HCT116 (cell line): ENCODE measurements at regions not wholly inside any gene's neighbourhood (a gene's known extent, or its start where the extent isn't known, plus 50 kb on each side); places are given as distances from the start of the nearest gene placed in this dataset.
"Not testable (repeated sequence)": the region's sequence is repeated elsewhere in the genome, so short reads cannot be mapped to it uniquely, and the experiment has no call there.

ENCODE experiments used
- ATAC-seq: fragments of 200-7000 bp; cut with Tn5 transposase; 2 replicates; pipeline ENCODE4 v1.9.1; 2020; ENCODE audit warnings: mild to moderate bottlenecking, moderate library complexity
- BruUV-seq: library from RNA; stranded (reverse); fragments of 400-500 nt; replicated peaks from 2 replicates; lab custom pipeline; 2021; lab: Mats Ljungman, UMichigan
- CTCF ChIA-PET: fragments of 300-600 bp; sonication (Branson Sonifier 250); formaldehyde crosslinking; loops from one replicate; lab custom pipeline; 2021; ENCODE audit warnings: antibody characterized with exemption; lab: Charles Lee
- POLR2A ChIA-PET: fragments of 300-600, 350-600 bp; sonication (Branson Sonifier 250); formaldehyde crosslinking; loops from one replicate; lab custom pipeline; 2021; ENCODE audit warnings: antibody characterized with exemption; lab: Charles Lee
- RAD21 ChIA-PET, 2 experiments: fragments of 300-600 bp; sonication (Branson Sonifier 250); formaldehyde crosslinking; loops; one replicate each; lab custom pipeline; 2023; ENCODE audit warnings: low total read pairs in 2 of 2; ENCODE audit not compliant: uncharacterized antibody in 2 of 2, unreplicated experiment in 2 of 2, low non-redundant PET in 1 of 2; lab: Charles Lee
- DNase-seq: peaks from one replicate; pipeline ENCODE4 v3.0.0-alpha.2; 2010; ENCODE audit warnings: low read depth, low spot score
- H2AFZ ChIP-seq: fragments of 200-600 bp; shearing (Covaris generic), sonication (generic); 2 replicates; pipeline ENCODE4 v1.6.1; 2017; ENCODE audit warnings: low read depth, mixed run types, mixed read lengths, antibody characterized with exemption, low read length; ENCODE audit not compliant: poor library complexity, severe bottlenecking
- H3K27ac ChIP-seq: 2 replicates; pipeline ENCODE4 v1.5.1; 2012; ENCODE audit warnings: low read depth, low read length
- H3K27me3 ChIP-seq: fragments of 200-600 bp; sonication (generic); 2 replicates; pipeline ENCODE4 v1.6.1; 2016; ENCODE audit warnings: mixed run types, low read length, mixed read lengths; ENCODE audit not compliant: insufficient read depth
- H3K36me3 ChIP-seq, 2 experiments: fragments of 200-500 bp in 1 of 2; fragments of 200-600 bp in 1 of 2; sonication (Bioruptor generic) in 1 of 2; sonication (generic) in 1 of 2; 2 replicates each; pipeline versions ENCODE4 v1.5.1 to v1.6.1; 2014 to 2016; ENCODE audit warnings: low read length in 2 of 2, inconsistent platforms in 1 of 2, mixed read lengths in 1 of 2, mixed run types in 1 of 2; ENCODE audit not compliant: insufficient read depth in 2 of 2, control insufficient read depth in 1 of 2
- H3K4me1 ChIP-seq, 2 experiments: fragments of 200-600 bp in 1 of 2; sonication (generic) in 1 of 2; 2 replicates each; pipeline versions ENCODE4 v1.5.1 to v1.6.1; 2012 to 2017; ENCODE audit warnings: low read length in 2 of 2, inconsistent platforms in 1 of 2, mild to moderate bottlenecking in 1 of 2, mixed read lengths in 1 of 2, mixed run types in 1 of 2, moderate library complexity in 1 of 2; ENCODE audit not compliant: insufficient read depth in 2 of 2, control insufficient read depth in 1 of 2
- H3K4me2 ChIP-seq: fragments of 200-600 bp; sonication (generic); 2 replicates; pipeline ENCODE4 v1.6.1; 2017; ENCODE audit warnings: mixed run types, low read length, mixed read lengths
- H3K4me3 ChIP-seq, 2 experiments: fragments of 200-600 bp in 1 of 2; sonication (generic) in 1 of 2; replicated peaks in 1 of 2; 2 replicates each; pipeline ENCODE4 v1.5.1; 2011 to 2016; ENCODE audit warnings: low read length in 2 of 2, control low read depth in 1 of 2, low read depth in 1 of 2, mild to moderate bottlenecking in 1 of 2, mixed read lengths in 1 of 2, mixed run types in 1 of 2
- H3K79me2 ChIP-seq: fragments of 200-600 bp; sonication (generic); 2 replicates; pipeline ENCODE4 v1.6.1; 2017; ENCODE audit warnings: mild to moderate bottlenecking, mixed run types, low read length, moderate library complexity, mixed read lengths; ENCODE audit not compliant: insufficient read depth
- H3K9ac ChIP-seq: fragments of 200-600 bp; sonication (generic); 2 replicates; pipeline ENCODE4 v1.6.1; 2016; ENCODE audit warnings: low read length, mixed read lengths
- H3K9me2 ChIP-seq: fragments of 200-600 bp; sonication (generic), shearing (Covaris generic); 2 replicates; pipeline ENCODE4 v1.6.1; 2017; ENCODE audit warnings: mixed run types, mild to moderate bottlenecking, moderate library complexity; ENCODE audit not compliant: insufficient read depth
- H3K9me3 ChIP-seq, 2 experiments: fragments of 200-500 bp in 1 of 2; fragments of 200-600 bp in 1 of 2; sonication (Bioruptor generic) in 1 of 2; sonication (generic) in 1 of 2; 2 replicates each; pipeline ENCODE4 v1.6.1; 2014 to 2017; ENCODE audit warnings: low read length in 2 of 2, mixed read lengths in 2 of 2, inconsistent platforms in 1 of 2, low read depth in 1 of 2, mild to moderate bottlenecking in 1 of 2, mixed run types in 1 of 2, moderate library complexity in 1 of 2; ENCODE audit not compliant: control insufficient read depth in 1 of 2, insufficient read depth in 1 of 2
- H4K20me1 ChIP-seq: fragments of 200-600 bp; sonication (generic), shearing (Covaris generic); 2 replicates; pipeline ENCODE4 v1.6.1; 2017; ENCODE audit warnings: mixed run types, mild to moderate bottlenecking, moderate library complexity; ENCODE audit not compliant: insufficient read depth
- FOSL1 ChIP-seq: IDR thresholded peaks from 2 replicates; pipeline ENCODE4 v1.6.1; 2012; ENCODE audit warnings: low read depth
- RAD21 ChIP-seq: IDR thresholded peaks from 2 replicates; pipeline ENCODE4 v1.6.1; 2012; ENCODE audit warnings: low read depth, mild to moderate bottlenecking
- SP1 ChIP-seq: IDR thresholded peaks from 2 replicates; pipeline ENCODE4 v1.6.1; 2012; ENCODE audit warnings: low read depth
- SRF ChIP-seq: IDR thresholded peaks from 2 replicates; pipeline ENCODE4 v1.6.1; 2012; ENCODE audit warnings: low read depth
- ZNF274 ChIP-seq: fragments of 200-500 bp; sonication (Bioruptor generic); IDR thresholded peaks from 2 replicates; pipeline ENCODE4 v1.6.1; 2014; ENCODE audit warnings: mild to moderate bottlenecking, low read depth, low read length, inconsistent platforms
- intact Hi-C: fragments of 100-400 bp; cut with micrococcal nuclease; formaldehyde crosslinking; loops from 2 replicates; pipeline ENCODE4 v1.10.0; 2022
- TF ChIP-seq, protein P1 (sequence below): IDR thresholded peaks from 2 replicates; pipeline ENCODE4 v1.6.1; 2011; ENCODE audit warnings: mild to moderate bottlenecking, low read length, moderate library complexity; ENCODE audit not compliant: insufficient replicate concordance; ENCODE audit errors: extremely low read depth
- TF ChIP-seq, protein P2 (sequence below): IDR thresholded peaks from 2 replicates; pipeline ENCODE4 v1.6.1; 2012
- TF ChIP-seq, protein P3 (sequence below): IDR thresholded peaks from 2 replicates; pipeline ENCODE4 v1.6.1; 2012

DNA sequence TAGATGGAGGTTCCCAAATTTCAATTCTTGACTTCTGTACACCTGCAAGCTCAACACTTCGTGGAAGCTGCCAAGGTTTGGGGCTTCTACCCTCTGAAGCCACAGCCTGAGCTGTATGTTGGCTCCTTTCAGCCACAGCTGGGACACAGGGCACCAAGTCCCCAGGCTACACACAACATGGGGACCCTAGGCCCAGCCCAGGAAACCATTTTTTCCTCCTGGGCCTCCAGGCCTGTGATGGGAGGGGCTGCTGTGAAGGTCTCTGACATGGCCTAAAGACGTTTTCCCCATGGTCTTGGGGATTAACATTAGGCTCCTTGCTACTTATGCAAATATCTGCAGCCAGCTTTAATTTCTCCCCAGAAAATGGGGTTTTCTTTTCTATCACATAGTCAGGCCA is 97.7 kb downstream of the GPRASP3 start:
- H3K9me2 ChIP-seq, H3K4me2 ChIP-seq, H3K27me3 ChIP-seq, DNase-seq, ATAC-seq, H3K36me3 ChIP-seq, H3K4me1 ChIP-seq, H4K20me1 ChIP-seq, H3K79me2 ChIP-seq, H3K4me3 ChIP-seq, POLR2A ChIA-PET, RAD21 ChIA-PET, H3K27ac ChIP-seq, intact Hi-C loops, H2AFZ ChIP-seq, BruUV-seq, H3K9ac ChIP-seq, H3K9me3 ChIP-seq, CTCF ChIA-PET: not testable (repeated sequence)

DNA sequence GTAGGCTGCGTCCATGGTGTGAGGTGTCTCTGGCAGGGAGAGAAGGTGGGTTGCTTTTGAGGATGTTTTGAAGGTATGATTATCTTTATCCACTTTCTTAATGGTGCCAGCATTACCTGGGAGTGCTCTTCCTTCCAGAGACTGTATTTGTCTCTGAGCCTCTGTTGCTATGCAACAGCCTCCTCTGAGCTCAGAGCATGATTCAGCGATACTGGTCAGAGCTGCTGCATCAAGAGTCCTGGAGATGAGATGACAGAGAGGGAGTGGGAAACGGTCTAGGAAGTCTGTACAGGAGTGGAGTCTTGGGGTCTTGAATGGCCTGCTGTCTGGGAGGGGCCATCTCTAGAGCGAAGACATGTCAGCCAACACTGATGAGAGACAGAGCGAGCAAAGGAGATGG is 104.4 kb upstream of the RAB40AL start:
- H4K20me1 ChIP-seq = no peaks in the 10 kb centered on the region
- H3K4me3 ChIP-seq = no peak overlapping the region
- ATAC-seq = no peak
- POLR2A ChIA-PET = no interaction called here
- H3K36me3 ChIP-seq = no peaks in the 10 kb centered on the region
- H3K4me2 ChIP-seq = no peak overlapping the region
- H3K79me2 ChIP-seq = no peaks in the 10 kb centered on the region
- no TSS peak for BruUV-seq
- intact Hi-C loops = loop anchor here (10.0 kb wide), 1 partner anchor 342 kb away; no protein-coding TSS in a partner anchor
- DNase-seq = no peak
- no peak overlapping the region for H3K9ac ChIP-seq
- H3K4me1 ChIP-seq = peaks cover 0 to 8% of the 10 kb centered on the region in 2 experiments; a peak in 1 of 4 replicates
- CTCF ChIA-PET = no interaction called here
- no peak overlapping the region for H3K27ac ChIP-seq
- TF ChIP-seq, protein P1, sequence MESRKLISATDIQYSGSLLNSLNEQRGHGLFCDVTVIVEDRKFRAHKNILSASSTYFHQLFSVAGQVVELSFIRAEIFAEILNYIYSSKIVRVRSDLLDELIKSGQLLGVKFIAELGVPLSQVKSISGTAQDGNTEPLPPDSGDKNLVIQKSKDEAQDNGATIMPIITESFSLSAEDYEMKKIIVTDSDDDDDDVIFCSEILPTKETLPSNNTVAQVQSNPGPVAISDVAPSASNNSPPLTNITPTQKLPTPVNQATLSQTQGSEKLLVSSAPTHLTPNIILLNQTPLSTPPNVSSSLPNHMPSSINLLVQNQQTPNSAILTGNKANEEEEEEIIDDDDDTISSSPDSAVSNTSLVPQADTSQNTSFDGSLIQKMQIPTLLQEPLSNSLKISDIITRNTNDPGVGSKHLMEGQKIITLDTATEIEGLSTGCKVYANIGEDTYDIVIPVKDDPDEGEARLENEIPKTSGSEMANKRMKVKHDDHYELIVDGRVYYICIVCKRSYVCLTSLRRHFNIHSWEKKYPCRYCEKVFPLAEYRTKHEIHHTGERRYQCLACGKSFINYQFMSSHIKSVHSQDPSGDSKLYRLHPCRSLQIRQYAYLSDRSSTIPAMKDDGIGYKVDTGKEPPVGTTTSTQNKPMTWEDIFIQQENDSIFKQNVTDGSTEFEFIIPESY = no peak
- TF ChIP-seq SRF (no peak), ZNF274 (no peak), RAD21 (no peak), FOSL1 (no peak), SP1 (no peak)
- TF ChIP-seq, protein P2, sequence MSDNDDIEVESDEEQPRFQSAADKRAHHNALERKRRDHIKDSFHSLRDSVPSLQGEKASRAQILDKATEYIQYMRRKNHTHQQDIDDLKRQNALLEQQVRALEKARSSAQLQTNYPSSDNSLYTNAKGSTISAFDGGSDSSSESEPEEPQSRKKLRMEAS = no peak
- TF ChIP-seq, protein P3, sequence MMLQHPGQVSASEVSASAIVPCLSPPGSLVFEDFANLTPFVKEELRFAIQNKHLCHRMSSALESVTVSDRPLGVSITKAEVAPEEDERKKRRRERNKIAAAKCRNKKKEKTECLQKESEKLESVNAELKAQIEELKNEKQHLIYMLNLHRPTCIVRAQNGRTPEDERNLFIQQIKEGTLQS = no peak
- no peaks in the 10 kb centered on the region for H3K27me3 ChIP-seq
- H3K9me2 ChIP-seq = no peaks in the 10 kb centered on the region
- RAD21 ChIA-PET = no interaction called here
- no peak overlapping the region for H2AFZ ChIP-seq
- H3K9me3 ChIP-seq = no peaks in the 10 kb centered on the region
